OCI-LY1 (cell line): ENCODE measurements at regions not wholly inside any gene's neighbourhood (a gene's known extent, or its start where the extent isn't known, plus 50 kb on each side); places are given as distances from the start of the nearest gene placed in this dataset.

Source experiments
- H2AFZ ChIP-seq: fragments of 200-600 bp; sonication (generic), shearing (Covaris generic); 2 replicates; pipeline ENCODE4 v1.6.0; 2014; ENCODE audit warnings: antibody characterized with exemption, mild to moderate bottlenecking, low read length
- H3F3A ChIP-seq: fragments of 200-600 bp; sonication (generic), shearing (Covaris generic); 2 replicates; pipeline ENCODE4 v1.6.0; 2014; ENCODE audit warnings: mild to moderate bottlenecking, antibody characterized with exemption, low read length, moderate library complexity; ENCODE audit not compliant: insufficient read depth
- H3K27ac ChIP-seq: fragments of 200-600 bp; sonication (generic); 2 replicates; pipeline ENCODE4 v1.5.1; 2014; ENCODE audit warnings: low read length, mixed run types, mild to moderate bottlenecking, low read depth; ENCODE audit not compliant: poor library complexity, severe bottlenecking
- H3K27me3 ChIP-seq: fragments of 200-600 bp; sonication (generic); 2 replicates; pipeline ENCODE4 v1.6.0; 2014; ENCODE audit warnings: antibody characterized with exemption, mild to moderate bottlenecking, low read length, moderate library complexity; ENCODE audit not compliant: insufficient read depth
- H3K36me3 ChIP-seq: fragments of 200-600 bp; sonication (generic); 2 replicates; pipeline ENCODE4 v1.6.1; 2014; ENCODE audit warnings: mild to moderate bottlenecking, antibody characterized with exemption, low read length, moderate library complexity, mixed read lengths; ENCODE audit not compliant: insufficient read depth
- H3K4me1 ChIP-seq: fragments of 200-600 bp; sonication (generic); 2 replicates; pipeline ENCODE4 v1.5.1; 2014; ENCODE audit warnings: mild to moderate bottlenecking, low read length, moderate library complexity; ENCODE audit not compliant: insufficient read depth, severe bottlenecking
- H3K4me2 ChIP-seq: fragments of 200-600 bp; sonication (generic), shearing (Covaris generic); 2 replicates; pipeline ENCODE4 v1.6.1; 2014; ENCODE audit warnings: low read length
- H3K4me3 ChIP-seq: fragments of 200-600 bp; sonication (generic); 2 replicates; pipeline ENCODE4 v1.5.1; 2014; ENCODE audit warnings: low read length, low read depth, mild to moderate bottlenecking, mixed read lengths; ENCODE audit not compliant: poor library complexity, severe bottlenecking
- H3K79me2 ChIP-seq: fragments of 200-600 bp; shearing (Covaris generic); 2 replicates; pipeline ENCODE4 v1.6.1; 2016; ENCODE audit warnings: mixed run types, low read length, mixed read lengths; ENCODE audit not compliant: insufficient read depth
- H3K9ac ChIP-seq: fragments of 200-600 bp; sonication (generic), shearing (Covaris generic); 2 replicates; pipeline ENCODE4 v1.6.1; 2014; ENCODE audit warnings: mild to moderate bottlenecking, low read length, mixed read lengths
- H3K9me2 ChIP-seq: fragments of 200-600 bp; sonication (generic), shearing (Covaris generic); 2 replicates; pipeline ENCODE4 v1.6.1; 2014; ENCODE audit warnings: low read depth, mild to moderate bottlenecking, low read length, mixed read lengths
- H3K9me3 ChIP-seq: fragments of 200-600 bp; shearing (Covaris generic); 2 replicates; pipeline ENCODE4 v1.6.1; 2014; ENCODE audit warnings: low read length, mixed read lengths
- H4K20me1 ChIP-seq: fragments of 200-600 bp; sonication (generic), shearing (Covaris generic); 2 replicates; pipeline ENCODE4 v1.6.0; 2016; ENCODE audit warnings: mild to moderate bottlenecking, low read length; ENCODE audit not compliant: insufficient read depth
- EZH2 ChIP-seq: fragments of 200-600 bp; sonication (generic), shearing (Covaris generic); IDR thresholded peaks from 2 replicates; pipeline ENCODE4 v1.8.0; 2017; ENCODE audit warnings: borderline replicate concordance, mixed run types, mild to moderate bottlenecking, antibody characterized with exemption, low read length, moderate library complexity, mixed read lengths
- TF ChIP-seq, protein P1 (sequence below): fragments of 200-600 bp; sonication (generic), shearing (Covaris generic); IDR thresholded peaks from 2 replicates; pipeline ENCODE4 v1.5.1; 2017; ENCODE audit warnings: mild to moderate bottlenecking, antibody characterized with exemption, low read length, moderate library complexity, mixed read lengths

DNA sequence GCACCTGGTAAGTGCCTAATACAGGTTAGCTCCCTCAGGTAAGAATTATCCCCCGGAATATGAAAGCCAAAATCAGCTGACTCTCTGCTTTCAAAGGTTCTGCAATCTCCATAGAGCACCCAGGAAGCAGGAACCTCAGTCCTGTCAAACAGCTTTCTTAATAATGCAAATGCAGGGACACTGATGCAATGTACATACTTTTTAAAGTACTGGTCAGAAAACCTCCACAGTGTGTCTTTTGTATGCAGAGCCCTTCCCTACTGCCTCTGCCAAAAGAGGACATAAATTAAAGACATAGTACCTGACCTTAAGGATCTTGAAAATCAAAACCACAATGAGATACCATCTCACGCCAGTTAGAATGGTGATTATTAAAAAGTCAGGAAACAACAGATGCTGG is 365.0 kb upstream of the KAZN start:
- no peak overlapping the region for H3K4me2 ChIP-seq
- H3K79me2 ChIP-seq = no peaks in the 10 kb centered on the region
- no peak overlapping the region for H3K9ac ChIP-seq
- TF ChIP-seq EZH2 = no peak
- TF ChIP-seq, protein P1, sequence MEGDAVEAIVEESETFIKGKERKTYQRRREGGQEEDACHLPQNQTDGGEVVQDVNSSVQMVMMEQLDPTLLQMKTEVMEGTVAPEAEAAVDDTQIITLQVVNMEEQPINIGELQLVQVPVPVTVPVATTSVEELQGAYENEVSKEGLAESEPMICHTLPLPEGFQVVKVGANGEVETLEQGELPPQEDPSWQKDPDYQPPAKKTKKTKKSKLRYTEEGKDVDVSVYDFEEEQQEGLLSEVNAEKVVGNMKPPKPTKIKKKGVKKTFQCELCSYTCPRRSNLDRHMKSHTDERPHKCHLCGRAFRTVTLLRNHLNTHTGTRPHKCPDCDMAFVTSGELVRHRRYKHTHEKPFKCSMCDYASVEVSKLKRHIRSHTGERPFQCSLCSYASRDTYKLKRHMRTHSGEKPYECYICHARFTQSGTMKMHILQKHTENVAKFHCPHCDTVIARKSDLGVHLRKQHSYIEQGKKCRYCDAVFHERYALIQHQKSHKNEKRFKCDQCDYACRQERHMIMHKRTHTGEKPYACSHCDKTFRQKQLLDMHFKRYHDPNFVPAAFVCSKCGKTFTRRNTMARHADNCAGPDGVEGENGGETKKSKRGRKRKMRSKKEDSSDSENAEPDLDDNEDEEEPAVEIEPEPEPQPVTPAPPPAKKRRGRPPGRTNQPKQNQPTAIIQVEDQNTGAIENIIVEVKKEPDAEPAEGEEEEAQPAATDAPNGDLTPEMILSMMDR = no peak
- no peaks in the 10 kb centered on the region for H3K9me2 ChIP-seq
- H3K27me3 ChIP-seq = no peaks in the 10 kb centered on the region
- H3K4me1 ChIP-seq = no peaks in the 10 kb centered on the region
- H3K4me3 ChIP-seq = no peak overlapping the region
- no peak overlapping the region for H3K27ac ChIP-seq
- no peaks in the 10 kb centered on the region for H3K9me3 ChIP-seq
- H3K36me3 ChIP-seq = no peaks in the 10 kb centered on the region
- H4K20me1 ChIP-seq = no peaks in the 10 kb centered on the region
- H2AFZ ChIP-seq = no peak overlapping the region
- H3F3A ChIP-seq = no peaks in the 10 kb centered on the region

DNA sequence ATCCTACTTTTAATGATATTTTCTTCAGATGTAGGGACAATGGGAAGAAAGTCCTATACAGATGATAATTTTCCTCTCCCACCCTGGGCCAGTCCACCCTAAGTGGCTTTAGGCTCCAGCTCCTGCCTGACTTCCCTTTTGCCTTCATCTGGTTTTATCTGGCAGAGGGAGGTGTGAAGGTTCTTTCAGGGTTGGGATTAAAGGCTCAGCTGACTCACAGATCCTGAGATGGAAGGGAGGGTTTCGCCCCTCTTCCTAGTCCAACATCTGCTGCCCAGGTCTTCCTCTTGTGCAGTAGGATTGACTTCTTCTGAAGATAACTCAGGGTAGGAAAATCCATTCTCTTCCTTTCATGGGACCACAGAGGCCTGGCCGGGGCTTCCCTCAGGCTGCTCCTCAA is 362.4 kb upstream of the KAZN start:
- no peak overlapping the region for H3K4me2 ChIP-seq
- H3K27me3 ChIP-seq = no peaks in the 10 kb centered on the region
- no peak overlapping the region for H3K4me3 ChIP-seq
- no peaks in the 10 kb centered on the region for H3K9me3 ChIP-seq
- no peaks in the 10 kb centered on the region for H3K36me3 ChIP-seq
- no peaks in the 10 kb centered on the region for H3F3A ChIP-seq
- H4K20me1 ChIP-seq = no peaks in the 10 kb centered on the region
- no peaks in the 10 kb centered on the region for H3K4me1 ChIP-seq
- no peak overlapping the region for H3K9ac ChIP-seq
- TF ChIP-seq, protein P1 = no peak
- no peak for TF ChIP-seq EZH2
- no peak overlapping the region for H3K27ac ChIP-seq
- H3K79me2 ChIP-seq = no peaks in the 10 kb centered on the region
- H2AFZ ChIP-seq = no peak overlapping the region
- H3K9me2 ChIP-seq = no peaks in the 10 kb centered on the region

DNA sequence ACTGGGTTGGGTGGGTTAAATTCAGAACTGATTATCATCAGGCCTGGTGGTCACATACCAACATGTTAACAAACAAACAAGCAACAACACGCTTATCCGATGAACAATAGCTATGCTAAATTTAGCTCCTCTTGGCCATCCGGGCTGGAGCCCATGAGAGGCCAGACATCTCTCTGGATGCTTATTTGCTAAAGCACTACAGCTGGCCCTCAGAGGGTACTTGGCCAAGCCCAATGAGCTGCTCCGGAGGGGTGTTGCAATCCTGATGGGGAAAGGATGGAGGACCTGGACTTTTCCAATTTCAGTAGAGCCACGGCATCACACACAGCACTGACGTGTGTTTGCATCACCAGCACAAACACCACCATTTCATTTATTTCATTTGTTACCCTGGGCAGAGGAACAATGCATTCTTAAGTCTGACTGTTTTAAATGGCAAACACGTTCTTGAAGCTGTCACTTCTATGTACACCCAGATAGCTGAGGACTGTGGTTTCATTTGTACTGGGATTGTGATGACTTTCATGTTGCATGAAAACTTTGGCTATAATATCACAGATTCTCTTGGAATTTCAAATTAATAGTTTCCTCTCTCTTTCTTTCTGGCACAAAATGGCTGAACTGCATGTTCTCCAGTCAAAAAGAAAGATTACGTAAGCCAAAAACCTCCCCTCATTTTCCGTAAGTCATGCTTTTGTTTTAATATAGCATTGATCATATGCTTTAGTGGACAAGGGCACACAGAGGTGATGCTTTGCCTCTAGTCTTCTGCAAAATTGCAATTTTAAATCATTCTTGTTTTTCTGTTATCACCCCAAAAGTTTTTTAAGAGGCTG is 359.8 kb upstream of the KAZN start:
- no peaks in the 10 kb centered on the region for H3K27me3 ChIP-seq
- no peaks in the 10 kb centered on the region for H4K20me1 ChIP-seq
- no peak overlapping the region for H3K9ac ChIP-seq
- no peaks in the 10 kb centered on the region for H3K9me3 ChIP-seq
- H3K36me3 ChIP-seq = no peaks in the 10 kb centered on the region
- TF ChIP-seq EZH2 = no peak
- TF ChIP-seq, protein P1 = no peak
- H3F3A ChIP-seq = no peaks in the 10 kb centered on the region
- H3K4me3 ChIP-seq = no peak overlapping the region
- H3K9me2 ChIP-seq = no peaks in the 10 kb centered on the region
- no peaks in the 10 kb centered on the region for H3K79me2 ChIP-seq
- H3K4me2 ChIP-seq = no peak overlapping the region
- no peak overlapping the region for H3K27ac ChIP-seq
- no peak overlapping the region for H2AFZ ChIP-seq
- H3K4me1 ChIP-seq = no peaks in the 10 kb centered on the region
